Fibroblast of villous mesenchyme (primary cell): ENCODE measurements at regions not wholly inside any gene's neighbourhood (a gene's known extent, or its start where the extent isn't known, plus 50 kb on each side); places are given as distances from the start of the nearest gene placed in this dataset.

Experiments used
- DNase-seq: peaks from one replicate; pipeline ENCODE4 v3.0.0-alpha.2; 2010; ENCODE audit warnings: low read depth
- H3K4me3 ChIP-seq: 2 replicates; pipeline ENCODE4 v1.5.1; 2011; ENCODE audit warnings: low read depth, mild to moderate bottlenecking, low read length
- TF ChIP-seq, protein P1 (sequence below): IDR thresholded peaks from 2 replicates; pipeline ENCODE4 v1.5.1; 2012; ENCODE audit warnings: low read depth, mild to moderate bottlenecking, low read length; ENCODE audit not compliant: insufficient read depth

DNA sequence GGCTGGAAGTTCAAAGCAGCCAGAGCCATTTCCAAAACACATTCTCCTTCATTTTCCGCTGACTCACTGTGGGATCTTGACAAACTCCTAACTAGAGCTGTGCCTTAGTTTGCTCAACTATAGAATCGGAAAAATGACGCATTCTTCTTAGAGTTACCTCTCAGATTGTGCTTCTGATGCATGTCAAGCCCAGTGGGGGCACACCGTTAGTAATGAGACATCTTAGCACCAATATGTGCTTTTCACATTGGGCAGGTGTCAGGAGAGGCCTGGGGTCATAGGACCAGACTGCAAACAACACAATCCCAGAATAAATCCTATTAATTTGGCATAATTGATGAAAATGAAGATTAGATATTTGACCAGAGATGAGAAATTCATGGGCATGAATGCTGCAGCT lies 71.3 kb upstream of the UBE3A start:
- no peak overlapping the region for H3K4me3 ChIP-seq
- TF ChIP-seq, protein P1, sequence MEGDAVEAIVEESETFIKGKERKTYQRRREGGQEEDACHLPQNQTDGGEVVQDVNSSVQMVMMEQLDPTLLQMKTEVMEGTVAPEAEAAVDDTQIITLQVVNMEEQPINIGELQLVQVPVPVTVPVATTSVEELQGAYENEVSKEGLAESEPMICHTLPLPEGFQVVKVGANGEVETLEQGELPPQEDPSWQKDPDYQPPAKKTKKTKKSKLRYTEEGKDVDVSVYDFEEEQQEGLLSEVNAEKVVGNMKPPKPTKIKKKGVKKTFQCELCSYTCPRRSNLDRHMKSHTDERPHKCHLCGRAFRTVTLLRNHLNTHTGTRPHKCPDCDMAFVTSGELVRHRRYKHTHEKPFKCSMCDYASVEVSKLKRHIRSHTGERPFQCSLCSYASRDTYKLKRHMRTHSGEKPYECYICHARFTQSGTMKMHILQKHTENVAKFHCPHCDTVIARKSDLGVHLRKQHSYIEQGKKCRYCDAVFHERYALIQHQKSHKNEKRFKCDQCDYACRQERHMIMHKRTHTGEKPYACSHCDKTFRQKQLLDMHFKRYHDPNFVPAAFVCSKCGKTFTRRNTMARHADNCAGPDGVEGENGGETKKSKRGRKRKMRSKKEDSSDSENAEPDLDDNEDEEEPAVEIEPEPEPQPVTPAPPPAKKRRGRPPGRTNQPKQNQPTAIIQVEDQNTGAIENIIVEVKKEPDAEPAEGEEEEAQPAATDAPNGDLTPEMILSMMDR, result no peak
- DNase-seq, result no peak

GRCh38 chr15:25509703-25510102 lies 70.9 kb upstream of the UBE3A start:
- TF ChIP-seq, protein P1, result no peak
- no peak for DNase-seq
- H3K4me3 ChIP-seq, result no peak overlapping the region

DNA sequence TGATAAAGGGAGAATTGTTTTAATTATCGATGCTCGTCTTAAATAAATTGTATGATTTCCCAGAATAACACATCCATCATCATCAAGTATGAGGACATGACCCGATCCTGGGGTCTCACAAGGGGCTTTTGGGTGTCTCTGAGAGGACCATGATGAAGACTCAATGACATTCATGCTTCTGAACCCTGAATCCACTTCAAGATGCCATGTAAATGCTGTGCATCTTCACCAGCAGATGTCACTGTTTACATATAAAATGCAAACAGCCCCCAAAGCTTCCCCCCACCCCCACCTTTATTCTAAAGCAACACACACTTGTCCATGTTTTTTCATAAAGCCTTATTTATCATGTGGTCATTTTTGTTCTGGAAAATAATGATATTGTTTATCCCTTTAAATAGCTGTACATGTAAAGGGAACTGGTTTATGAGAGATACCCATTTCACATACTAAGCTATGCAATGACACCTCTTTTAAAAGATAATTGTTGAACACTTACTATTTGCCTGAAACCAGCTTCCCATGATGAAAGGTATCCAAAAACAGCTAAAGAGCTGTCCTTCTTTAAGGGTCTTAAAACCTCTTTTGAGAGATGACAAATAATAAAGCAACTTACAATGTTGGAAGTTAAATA lies 69.7 kb upstream of the UBE3A start:
- TF ChIP-seq, protein P1, result peak; percentile 13
- H3K4me3 ChIP-seq, result no peak overlapping the region
- DNase-seq, result peak; percentile 3

GRCh38 chr15:25504307-25504706 lies 65.5 kb upstream of the UBE3A start:
- no peak overlapping the region for H3K4me3 ChIP-seq
- DNase-seq, result no peak
- TF ChIP-seq, protein P1, result no peak

DNA sequence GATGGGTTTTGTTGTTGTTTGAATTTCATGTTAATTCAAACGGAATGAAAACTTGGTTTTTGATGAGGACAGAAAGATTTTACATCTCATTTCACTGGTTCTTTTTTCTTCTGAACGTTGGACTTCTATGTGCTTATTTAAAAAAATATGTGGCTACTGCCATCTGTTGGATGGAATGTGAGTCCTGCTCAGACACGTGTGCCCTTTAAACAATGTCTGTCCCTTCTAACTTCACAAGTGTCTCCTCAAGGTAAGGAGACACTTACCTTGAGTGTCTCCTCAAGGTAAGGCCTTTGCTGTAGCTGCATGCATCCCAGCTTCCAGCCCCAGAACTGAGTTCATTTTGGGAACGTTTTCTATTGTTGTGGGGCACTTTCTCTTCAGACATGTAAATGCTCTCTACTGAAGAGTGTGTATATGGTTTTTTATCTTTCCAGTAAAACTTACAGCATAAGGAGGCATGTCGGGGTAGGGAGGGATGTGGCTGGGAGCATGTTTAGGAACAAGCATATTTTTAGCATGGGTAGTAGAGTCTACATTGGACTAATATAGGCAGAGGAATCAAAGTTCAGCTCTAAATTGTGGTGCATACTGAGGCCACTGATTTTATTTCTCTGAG lies 63.1 kb upstream of the UBE3A start:
- peak; percentile 16 for DNase-seq
- no peak overlapping the region for H3K4me3 ChIP-seq
- TF ChIP-seq, protein P1, result peak; percentile 24

DNA sequence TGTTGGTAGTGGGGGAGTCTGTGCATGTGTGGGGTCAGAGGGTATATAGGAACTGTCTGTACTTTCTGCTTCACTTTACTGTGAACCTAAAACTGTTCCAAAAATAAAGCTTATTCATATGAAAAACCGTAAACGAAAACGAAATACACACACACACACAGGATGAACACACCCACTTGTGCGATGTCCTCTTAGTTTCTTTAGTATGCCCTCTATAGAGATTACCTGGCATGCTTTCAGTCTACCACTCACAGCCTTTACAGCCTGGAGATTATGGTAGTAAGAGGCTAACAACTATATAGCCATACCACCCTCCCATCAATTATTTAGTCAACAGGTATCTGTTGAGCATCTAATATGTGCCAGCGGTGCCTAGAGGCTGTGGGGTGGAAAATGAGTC lies 60.0 kb upstream of the UBE3A start:
- DNase-seq, result no peak
- no peak overlapping the region for H3K4me3 ChIP-seq
- TF ChIP-seq, protein P1, result no peak
